HepG2 (cell line): ENCODE measurements at regions not wholly inside any gene's neighbourhood (a gene's known extent, or its start where the extent isn't known, plus 50 kb on each side); places are given as distances from the start of the nearest gene placed in this dataset.
A peak's percentile ranks its signal among the peaks of the same experiment; 100 is the strongest.

Experiments
- ARID3A ChIP-seq: IDR thresholded peaks from 2 replicates; pipeline ENCODE4 v1.6.1; 2012; ENCODE audit warnings: low read depth, low read length, improper control_type of control experiment
- ATF2 ChIP-seq: sonication (generic); formaldehyde crosslinking; IDR thresholded peaks from 2 replicates; pipeline ENCODE4 v1.4.0; 2020; ENCODE audit warnings: missing genetic modification reagents
- CREB1 ChIP-seq, 2 experiments: fragments of 450-650 bp in 1 of 2; IDR thresholded peaks; 2 replicates each; pipeline ENCODE4 v1.6.1; 2016 to 2017; ENCODE audit warnings: control low read depth in 1 of 2, mild to moderate bottlenecking in 1 of 2, missing compliant biosample characterization in 1 of 2, missing genetic modification characterization in 1 of 2
- FOSL2 ChIP-seq: sonication (generic); formaldehyde crosslinking; IDR thresholded peaks from 2 replicates; pipeline ENCODE4 v1.4.0; 2020; ENCODE audit warnings: missing genetic modification reagents
- HNF4A ChIP-seq: sonication (generic); formaldehyde crosslinking; IDR thresholded peaks from 2 replicates; pipeline ENCODE4 v1.4.0; 2020; ENCODE audit warnings: missing genetic modification reagents
- JARID2 ChIP-seq: sonication (generic); formaldehyde crosslinking; IDR thresholded peaks from 2 replicates; pipeline ENCODE4 v1.8.1; 2023; ENCODE audit warnings: missing genetic modification reagents, inconsistent platforms; ENCODE audit not compliant: insufficient replicate concordance
- KDM3A ChIP-seq: IDR thresholded peaks from 2 replicates; pipeline ENCODE4 v1.6.1; 2018; ENCODE audit warnings: low read depth, missing compliant biosample characterization
- KDM5A ChIP-seq: fragments of 200-600 bp; sonication (generic); IDR thresholded peaks from 2 replicates; pipeline ENCODE4 v1.7.0; 2018; ENCODE audit warnings: antibody characterized with exemption, mild to moderate bottlenecking, low read length, borderline replicate concordance
- MEIS1 ChIP-seq: sonication (generic); formaldehyde crosslinking; IDR thresholded peaks from 2 replicates; pipeline ENCODE4 v1.9.0; 2021; ENCODE audit warnings: mild to moderate bottlenecking, missing genetic modification reagents, moderate library complexity, borderline replicate concordance
- NR2F6 ChIP-seq, 2 experiments: IDR thresholded peaks; 2 replicates each; pipeline ENCODE4 v1.6.1; 2016; ENCODE audit warnings: antibody characterized with exemption in 1 of 2, mild to moderate bottlenecking in 1 of 2
- RARA ChIP-seq: IDR thresholded peaks from 2 replicates; pipeline ENCODE4 v1.6.1; 2016; ENCODE audit warnings: missing genetic modification reagents, missing compliant biosample characterization
- RNF2 ChIP-seq: fragments of 450-650 bp; conservative IDR thresholded peaks from 2 replicates; pipeline ENCODE4 v1.6.1; 2016; ENCODE audit warnings: low read depth
- SALL1 ChIP-seq: sonication (generic); formaldehyde crosslinking; IDR thresholded peaks from 2 replicates; pipeline ENCODE4 v1.8.0; 2022; ENCODE audit warnings: mild to moderate bottlenecking, missing genetic modification reagents
- TARDBP ChIP-seq: sonication (generic); formaldehyde crosslinking; IDR thresholded peaks from 2 replicates; pipeline ENCODE4 v1.8.0; 2022; ENCODE audit warnings: mild to moderate bottlenecking, missing genetic modification reagents
- ZNF292 ChIP-seq: sonication (generic); formaldehyde crosslinking; IDR thresholded peaks from 2 replicates; pipeline ENCODE4 v1.8.1; 2022; ENCODE audit warnings: mild to moderate bottlenecking, low read depth, missing genetic modification reagents, borderline replicate concordance
- ZNF543 ChIP-seq: sonication (generic); formaldehyde crosslinking; IDR thresholded peaks from 2 replicates; pipeline ENCODE4 v1.4.0; 2020; ENCODE audit warnings: mild to moderate bottlenecking, missing genetic modification reagents
- ZNF766 ChIP-seq: sonication (generic); formaldehyde crosslinking; IDR thresholded peaks from 2 replicates; pipeline ENCODE4 v1.5.0; 2020; ENCODE audit warnings: missing genetic modification reagents, borderline replicate concordance
- ZSCAN31 ChIP-seq: sonication (generic); formaldehyde crosslinking; IDR thresholded peaks from 2 replicates; pipeline ENCODE4 v1.5.0; 2020; ENCODE audit warnings: low read depth, mild to moderate bottlenecking, missing genetic modification reagents
- TF ChIP-seq, protein P1 (sequence below): sonication (generic); formaldehyde crosslinking; conservative IDR thresholded peaks from 2 replicates; pipeline ENCODE4 v1.4.0; 2020; ENCODE audit warnings: mild to moderate bottlenecking, missing genetic modification reagents, moderate library complexity
- TF ChIP-seq, protein P2 (sequence below): sonication (generic); formaldehyde crosslinking; IDR thresholded peaks from 2 replicates; pipeline ENCODE4 v1.8.1; 2022; ENCODE audit warnings: mild to moderate bottlenecking, missing genetic modification reagents

GRCh38 chr2:8378016-8378810, 303.6 kb upstream of the ID2 start (continued):
- TF ChIP-seq SALL1 (CRISPR knock-in tag) (peak; percentile 44; the same call in 1 of the 2 replicates), ZNF543 (no peak), KDM5A (no peak), JARID2 (no peak), CREB1 (IDR thresholded peaks at IDR 0.05) (no peak), CREB1 (CRISPR knock-in tag; IDR thresholded peaks at IDR 0.05) (peak; percentile 58; the same call in 1 of the 2 replicates), ARID3A (0 out of 2 replicates have a peak, but pooled peaks have one; percentile 23), ZNF766 (CRISPR knock-in tag) (no peak), FOSL2 (CRISPR knock-in tag) (peak; percentile 68), ATF2 (CRISPR knock-in tag) (peak; percentile 46; the same call in 1 of the 2 replicates), HNF4A (peak; percentile 84), ZNF292 (CRISPR knock-in tag) (peak; percentile 69; the same call in 1 of the 2 replicates), RNF2 (no peak), KDM3A (CRISPR knock-in tag) (no peak), RARA (CRISPR knock-in tag) (peak; percentile 48; the same call in 1 of the 2 replicates), NR2F6 (IDR thresholded peaks at IDR 0.05) (peak; percentile 42; the same call in 1 of the 2 replicates), NR2F6 (CRISPR knock-in tag; IDR thresholded peaks at IDR 0.05) (0 out of 2 replicates have a peak, but pooled peaks have one; percentile 22), TARDBP (CRISPR knock-in tag) (peak; percentile 71), MEIS1 (peak; percentile 20; the same call in 1 of the 2 replicates), ZSCAN31 (CRISPR knock-in tag) (0 out of 2 replicates have a peak, but pooled peaks have one; percentile 32)
- TF ChIP-seq, protein P1, sequence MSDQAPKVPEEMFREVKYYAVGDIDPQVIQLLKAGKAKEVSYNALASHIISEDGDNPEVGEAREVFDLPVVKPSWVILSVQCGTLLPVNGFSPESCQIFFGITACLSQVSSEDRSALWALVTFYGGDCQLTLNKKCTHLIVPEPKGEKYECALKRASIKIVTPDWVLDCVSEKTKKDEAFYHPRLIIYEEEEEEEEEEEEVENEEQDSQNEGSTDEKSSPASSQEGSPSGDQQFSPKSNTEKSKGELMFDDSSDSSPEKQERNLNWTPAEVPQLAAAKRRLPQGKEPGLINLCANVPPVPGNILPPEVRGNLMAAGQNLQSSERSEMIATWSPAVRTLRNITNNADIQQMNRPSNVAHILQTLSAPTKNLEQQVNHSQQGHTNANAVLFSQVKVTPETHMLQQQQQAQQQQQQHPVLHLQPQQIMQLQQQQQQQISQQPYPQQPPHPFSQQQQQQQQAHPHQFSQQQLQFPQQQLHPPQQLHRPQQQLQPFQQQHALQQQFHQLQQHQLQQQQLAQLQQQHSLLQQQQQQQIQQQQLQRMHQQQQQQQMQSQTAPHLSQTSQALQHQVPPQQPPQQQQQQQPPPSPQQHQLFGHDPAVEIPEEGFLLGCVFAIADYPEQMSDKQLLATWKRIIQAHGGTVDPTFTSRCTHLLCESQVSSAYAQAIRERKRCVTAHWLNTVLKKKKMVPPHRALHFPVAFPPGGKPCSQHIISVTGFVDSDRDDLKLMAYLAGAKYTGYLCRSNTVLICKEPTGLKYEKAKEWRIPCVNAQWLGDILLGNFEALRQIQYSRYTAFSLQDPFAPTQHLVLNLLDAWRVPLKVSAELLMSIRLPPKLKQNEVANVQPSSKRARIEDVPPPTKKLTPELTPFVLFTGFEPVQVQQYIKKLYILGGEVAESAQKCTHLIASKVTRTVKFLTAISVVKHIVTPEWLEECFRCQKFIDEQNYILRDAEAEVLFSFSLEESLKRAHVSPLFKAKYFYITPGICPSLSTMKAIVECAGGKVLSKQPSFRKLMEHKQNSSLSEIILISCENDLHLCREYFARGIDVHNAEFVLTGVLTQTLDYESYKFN (CRISPR knock-in tag) = peak; percentile 67
- TF ChIP-seq, protein P2, sequence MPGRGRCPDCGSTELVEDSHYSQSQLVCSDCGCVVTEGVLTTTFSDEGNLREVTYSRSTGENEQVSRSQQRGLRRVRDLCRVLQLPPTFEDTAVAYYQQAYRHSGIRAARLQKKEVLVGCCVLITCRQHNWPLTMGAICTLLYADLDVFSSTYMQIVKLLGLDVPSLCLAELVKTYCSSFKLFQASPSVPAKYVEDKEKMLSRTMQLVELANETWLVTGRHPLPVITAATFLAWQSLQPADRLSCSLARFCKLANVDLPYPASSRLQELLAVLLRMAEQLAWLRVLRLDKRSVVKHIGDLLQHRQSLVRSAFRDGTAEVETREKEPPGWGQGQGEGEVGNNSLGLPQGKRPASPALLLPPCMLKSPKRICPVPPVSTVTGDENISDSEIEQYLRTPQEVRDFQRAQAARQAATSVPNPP (CRISPR knock-in tag) = no peak
